Endothelial cell of hepatic sinusoid (primary cell): ENCODE measurements at regions not wholly inside any gene's neighbourhood (a gene's known extent, or its start where the extent isn't known, plus 50 kb on each side); places are given as distances from the start of the nearest gene placed in this dataset.

Experiments used
- in situ Hi-C: cut with HindIII; loops from 2 replicates; pipeline ENCODE4 v1.10.0; 2017; ENCODE audit warnings: low sequenced_read_pairs

DNA sequence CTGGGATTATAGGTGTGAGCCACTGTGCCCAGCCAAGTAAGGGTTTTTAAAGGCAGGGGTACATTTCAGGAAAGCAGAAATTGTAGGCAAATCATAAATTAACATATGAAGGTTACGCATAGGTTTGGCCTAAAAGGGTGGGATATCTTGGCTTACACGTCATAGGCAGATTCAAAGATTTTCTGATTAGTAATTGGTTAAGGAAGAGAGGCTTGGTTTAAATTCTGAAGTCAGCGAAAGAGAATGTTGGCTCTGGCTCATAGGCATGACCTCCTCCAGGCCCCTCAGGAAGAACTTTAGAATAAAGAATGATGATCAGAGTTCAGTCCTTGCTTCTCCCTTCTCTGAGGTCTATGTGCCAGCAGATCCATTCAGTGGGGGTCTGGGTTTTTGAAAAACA lies 124.8 kb upstream of the RBBP6 start:
- in situ Hi-C loops = no loop called here

GRCh38 chr16:24418733-24419132 lies 120.6 kb upstream of the RBBP6 start:
- in situ Hi-C loops = loop anchor here (5.0 kb wide), 1 partner anchor 69 kb away; no protein-coding TSS in a partner anchor

GRCh38 chr16:24423312-24423711 lies 116.1 kb upstream of the RBBP6 start:
- in situ Hi-C loops = no loop called here

- in situ Hi-C loops = no loop called here
Observed at GRCh38 chr16:24424364-24424763, 115.0 kb upstream of the RBBP6 start.

GRCh38 chr16:24427840-24428239 lies 111.5 kb upstream of the RBBP6 start:
- in situ Hi-C loops = no loop called here

DNA sequence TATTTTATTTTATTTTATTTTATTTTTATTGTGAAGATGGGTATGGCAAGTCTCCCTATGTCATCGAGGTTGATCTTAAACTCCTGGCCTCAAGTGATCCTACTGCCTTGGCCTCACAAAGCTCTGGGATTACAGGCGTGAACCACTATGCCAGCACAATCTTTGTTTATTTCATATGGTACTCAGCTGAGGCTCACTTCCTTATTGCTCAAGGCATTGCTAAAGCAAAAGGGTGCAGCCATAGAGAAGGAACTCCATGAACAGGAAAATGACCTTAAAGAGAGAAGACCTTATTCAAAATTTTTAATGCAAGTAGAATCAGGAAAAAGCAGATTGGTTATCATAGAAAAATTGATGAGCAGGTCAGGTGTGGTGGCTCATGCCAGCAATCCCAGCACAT lies 110.6 kb upstream of the RBBP6 start:
- in situ Hi-C loops = no loop called here

DNA sequence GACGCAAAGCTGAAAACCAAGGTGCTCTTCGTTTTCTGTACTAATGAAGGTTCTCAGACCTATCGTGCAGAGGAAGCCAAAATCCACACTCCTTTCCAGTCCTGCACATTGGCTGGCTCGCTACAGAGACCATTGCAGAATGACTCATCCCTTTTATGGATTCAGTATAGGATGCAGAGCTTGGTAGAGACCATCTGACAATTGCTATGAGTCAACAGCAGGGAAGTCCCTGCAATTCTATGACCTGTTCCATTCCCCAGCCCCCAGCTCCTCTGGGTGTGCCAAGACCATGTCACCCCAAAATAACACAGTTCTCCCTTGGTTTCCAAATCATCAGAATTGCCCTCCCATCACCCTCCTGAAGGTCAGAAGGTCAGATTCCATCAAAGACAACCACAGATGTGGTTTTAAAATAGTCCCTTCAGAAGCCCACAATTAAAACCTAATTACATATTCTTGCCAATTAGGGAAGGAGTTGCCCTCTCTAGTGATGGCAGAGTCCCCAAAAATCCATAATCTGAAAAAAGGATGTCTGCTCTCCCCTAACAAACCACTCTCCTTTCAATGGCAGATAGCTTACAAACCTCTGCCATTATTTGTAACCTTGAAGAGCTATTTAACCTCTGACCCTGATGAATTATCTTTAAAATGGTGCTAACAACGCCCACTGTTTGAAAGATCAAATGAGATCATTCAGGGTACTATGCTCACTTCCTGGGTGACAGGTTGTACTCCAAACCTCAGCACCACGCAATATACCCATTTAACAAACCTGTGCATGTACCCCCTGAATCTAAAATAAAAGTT lies 108.2 kb upstream of the RBBP6 start:
- in situ Hi-C loops = no loop called here

GRCh38 chr16:24433706-24434105 lies 105.7 kb upstream of the RBBP6 start:
- in situ Hi-C loops = no loop called here

DNA sequence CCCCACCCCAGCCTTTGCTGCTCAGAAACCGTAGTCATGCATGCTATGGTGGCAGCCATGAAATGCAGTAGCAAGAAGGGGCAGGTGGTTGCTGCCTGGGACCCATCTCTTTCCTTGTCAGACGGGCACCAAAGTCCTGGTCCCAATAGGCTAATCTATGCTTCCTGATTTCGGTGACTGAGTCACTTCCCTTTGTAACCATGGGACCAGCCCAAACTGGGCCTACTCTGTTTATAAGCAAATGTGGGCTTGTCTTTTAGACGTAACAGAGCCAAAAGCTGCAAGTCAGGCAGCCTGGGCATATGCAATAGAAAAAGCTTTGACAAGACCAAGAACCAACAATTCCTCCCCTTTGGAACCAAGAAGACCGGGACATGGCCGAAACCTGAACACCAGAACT lies 99.1 kb upstream of the RBBP6 start:
- in situ Hi-C loops = no loop called here

- in situ Hi-C loops = no loop called here
Observed at GRCh38 chr16:24442631-24443030, 96.7 kb upstream of the RBBP6 start.

- in situ Hi-C loops = no loop called here
Observed at GRCh38 chr16:24445216-24445615, 94.2 kb upstream of the RBBP6 start.

GRCh38 chr16:24446189-24446588 lies 93.2 kb upstream of the RBBP6 start:
- in situ Hi-C loops = no loop called here

DNA sequence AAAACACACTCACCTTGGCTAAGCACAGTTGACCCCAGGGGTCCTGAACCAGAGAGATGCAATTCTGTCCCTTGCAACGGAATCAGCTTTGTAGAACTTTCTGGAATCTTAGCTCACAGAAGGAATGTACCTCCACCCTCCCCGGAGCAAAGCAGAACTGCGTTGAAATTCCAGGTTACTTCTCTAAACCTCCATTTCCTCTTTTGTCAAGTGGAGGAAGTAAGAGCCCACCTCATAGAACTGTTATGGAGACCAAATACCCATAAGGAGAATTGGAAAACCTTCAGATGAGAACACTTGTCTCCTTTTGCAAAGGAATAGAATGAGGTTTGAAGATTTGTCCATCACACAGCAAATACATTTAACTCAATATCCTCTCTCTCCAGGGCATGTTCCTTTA lies 86.6 kb upstream of the RBBP6 start:
- in situ Hi-C loops = no loop called here

- in situ Hi-C loops = no loop called here
Observed at GRCh38 chr16:24463196-24463945, 76.0 kb upstream of the RBBP6 start.

- in situ Hi-C loops = no loop called here
Observed at GRCh38 chr16:24471561-24472350, 67.6 kb upstream of the RBBP6 start.

DNA sequence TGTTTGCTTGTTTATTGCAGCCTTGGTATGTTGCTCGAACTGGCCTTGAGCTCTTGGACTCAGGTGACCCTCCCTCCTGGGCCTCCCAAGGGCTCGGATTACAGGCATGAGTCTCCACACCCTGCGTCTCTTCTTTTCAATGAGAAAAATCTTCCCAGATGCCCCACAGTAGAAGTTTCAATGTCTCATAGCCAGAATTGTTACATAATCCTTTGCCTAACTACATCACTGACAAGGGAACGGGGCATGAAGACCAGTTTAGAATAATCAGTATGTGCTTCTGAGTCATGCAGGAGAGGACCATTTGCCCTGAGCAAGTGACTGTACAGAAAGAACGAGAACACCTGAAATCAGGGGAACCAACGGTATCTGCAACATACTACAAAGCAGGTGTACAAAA lies 61.9 kb upstream of the RBBP6 start:
- in situ Hi-C loops = no loop called here

DNA sequence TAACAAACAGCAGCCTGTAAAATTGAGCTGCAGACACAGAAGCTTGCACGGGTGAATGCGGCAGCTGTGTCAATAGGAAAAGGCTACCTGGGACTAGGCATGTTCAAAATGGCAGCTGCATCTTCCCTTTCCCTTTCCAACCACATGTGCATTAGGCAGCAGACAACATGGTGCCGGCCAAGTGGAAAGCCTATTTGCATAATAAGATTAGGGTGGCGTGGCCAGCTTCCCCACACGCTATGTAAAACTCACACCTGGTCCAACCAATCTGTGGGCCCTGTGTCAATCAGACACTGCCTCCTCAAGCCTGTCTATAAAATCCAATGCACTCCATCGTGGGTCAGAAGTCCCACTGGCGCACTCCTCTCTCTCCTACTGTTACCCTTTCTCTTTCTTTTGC lies 61.0 kb upstream of the RBBP6 start:
- in situ Hi-C loops = no loop called here

DNA sequence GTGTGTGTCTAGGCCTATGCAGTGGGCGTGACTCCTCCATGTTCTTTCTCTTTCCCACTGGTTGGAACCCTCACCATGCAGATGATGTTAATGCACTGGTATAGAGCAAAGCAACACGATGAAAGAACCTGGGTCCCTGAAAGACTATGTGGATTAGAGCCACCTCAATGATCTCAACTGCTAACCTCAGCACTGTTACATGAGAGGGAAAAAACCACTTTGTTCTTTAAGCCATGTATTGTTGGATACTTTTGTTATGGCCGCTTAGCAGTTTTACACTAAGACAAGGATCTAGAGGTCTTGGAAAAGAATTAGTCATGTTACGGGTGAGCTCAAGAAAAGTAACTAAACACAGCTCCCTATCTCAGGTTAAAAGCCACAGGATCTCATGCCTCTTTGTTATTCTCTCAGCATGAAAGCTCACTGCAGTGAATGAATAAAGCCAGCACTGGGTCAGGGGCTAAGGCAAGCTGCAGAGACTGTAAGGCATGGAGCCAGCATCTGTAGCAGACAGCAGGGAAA lies 56.6 kb upstream of the RBBP6 start:
- in situ Hi-C loops = no loop called here

DNA sequence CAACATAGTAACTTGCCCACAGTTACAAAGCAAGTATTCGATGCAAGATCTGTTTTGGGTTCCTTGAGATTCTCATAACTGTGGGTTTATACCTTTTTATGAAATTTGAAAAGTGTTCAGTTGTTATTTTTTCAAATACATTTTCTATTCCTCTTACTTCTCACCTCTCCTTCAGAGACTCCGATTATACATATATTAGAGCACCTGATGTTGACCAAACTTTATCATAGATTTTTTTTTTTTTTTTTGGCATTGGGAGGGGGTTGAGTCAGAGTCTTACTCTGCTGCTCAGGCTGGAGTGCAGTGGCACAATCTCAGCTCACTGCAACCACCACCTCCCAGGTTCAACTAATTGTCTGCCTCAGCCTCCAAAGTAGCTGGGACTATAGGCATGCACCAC lies 51.3 kb upstream of the RBBP6 start:
- in situ Hi-C loops = loop anchor here (5.0 kb wide), 2 partner anchors 71 to 106 kb away; no protein-coding TSS in a partner anchor
